SK-N-SH treated with all-trans-retinoic acid at 6 μM for 48 hours (cell line): ENCODE measurements at regions not wholly inside any gene's neighbourhood (a gene's known extent, or its start where the extent isn't known, plus 50 kb on each side); places are given as distances from the start of the nearest gene placed in this dataset.

Source experiments
- ATAC-seq: fragments of 200-7000 bp; cut with Tn5 transposase; 3 replicates; pipeline ENCODE4 v1.9.1; 2020; ENCODE audit warnings: mild to moderate bottlenecking, moderate library complexity
- ARNTL ChIP-seq: fragments of 450-650 bp; formaldehyde crosslinking; IDR thresholded peaks from 2 replicates; pipeline ENCODE4 v1.5.0; 2020; ENCODE audit warnings: low read depth, mild to moderate bottlenecking, moderate library complexity, borderline replicate concordance
- BACH2 ChIP-seq: fragments of 250-450 bp; sonication (Bioruptor Pico); IDR thresholded peaks from 2 replicates; pipeline ENCODE4 v1.9.0; 2021; ENCODE audit warnings: mild to moderate bottlenecking, borderline replicate concordance
- CREB5 ChIP-seq: fragments of 250-450 bp; sonication (Bioruptor Pico); IDR thresholded peaks from 2 replicates; pipeline ENCODE4 v1.5.1; 2020; ENCODE audit warnings: low read depth, mild to moderate bottlenecking, moderate library complexity
- CSRNP3 ChIP-seq: fragments of 250-450 bp; sonication (Bioruptor Pico); IDR thresholded peaks from 2 replicates; pipeline ENCODE4 v1.5.1; 2021; ENCODE audit warnings: mild to moderate bottlenecking, moderate library complexity
- ESRRG ChIP-seq: fragments of 250-450 bp; sonication (Bioruptor Pico); IDR thresholded peaks from 2 replicates; pipeline ENCODE4 v1.6.1; 2021; ENCODE audit warnings: mild to moderate bottlenecking
- ISL1 ChIP-seq: fragments of 250-450 bp; sonication (Bioruptor Pico); IDR thresholded peaks from 2 replicates; pipeline ENCODE4 v2.1.2; 2022; ENCODE audit warnings: mild to moderate bottlenecking, moderate library complexity
- OSR1 ChIP-seq: fragments of 250-450 bp; sonication (Bioruptor Pico); IDR thresholded peaks from 2 replicates; pipeline ENCODE4 v1.8.0; 2022; ENCODE audit warnings: moderate library complexity, mild to moderate bottlenecking, inconsistent platforms
- PATZ1 ChIP-seq: fragments of 250-450 bp; sonication (Bioruptor Pico); IDR thresholded peaks from 2 replicates; pipeline ENCODE4 v1.8.0; 2020; ENCODE audit warnings: mild to moderate bottlenecking, moderate library complexity, borderline replicate concordance
- POU6F1 ChIP-seq: fragments of 250-450 bp; sonication (Bioruptor Pico); IDR thresholded peaks from 2 replicates; pipeline ENCODE4 v1.8.0; 2021; ENCODE audit warnings: low read depth, mild to moderate bottlenecking, moderate library complexity, borderline replicate concordance
- PPARA ChIP-seq: fragments of 250-450 bp; sonication (Bioruptor Pico); IDR thresholded peaks from 2 replicates; pipeline ENCODE4 v1.5.0; 2020; ENCODE audit warnings: mild to moderate bottlenecking, borderline replicate concordance
- RARB ChIP-seq: fragments of 250-450 bp; sonication (Bioruptor Pico); IDR thresholded peaks from 2 replicates; pipeline ENCODE4 v1.8.0; 2021; ENCODE audit warnings: mild to moderate bottlenecking, moderate library complexity
- SNAI2 ChIP-seq: fragments of 250-450 bp; sonication (Bioruptor Pico); IDR thresholded peaks from 2 replicates; pipeline ENCODE4 v1.5.0; 2020; ENCODE audit warnings: mild to moderate bottlenecking, moderate library complexity
- TOX ChIP-seq: fragments of 250-450 bp; sonication (Bioruptor Pico); IDR thresholded peaks from 2 replicates; pipeline ENCODE4 v1.8.0; 2021; ENCODE audit warnings: mild to moderate bottlenecking, moderate library complexity, borderline replicate concordance
- TSHZ2 ChIP-seq: fragments of 250-450 bp; sonication (Bioruptor Pico); IDR thresholded peaks from 2 replicates; pipeline ENCODE4 v1.5.0; 2020; ENCODE audit warnings: mild to moderate bottlenecking, moderate library complexity
- ZC3H10 ChIP-seq: fragments of 250-450 bp; sonication (Bioruptor Pico); IDR thresholded peaks from 2 replicates; pipeline ENCODE4 v1.5.1; 2021; ENCODE audit warnings: mild to moderate bottlenecking, moderate library complexity
- ZFP3 ChIP-seq: fragments of 250-450 bp; sonication (Bioruptor Pico); IDR thresholded peaks from 2 replicates; pipeline ENCODE4 v1.5.0; 2020; ENCODE audit warnings: mild to moderate bottlenecking, moderate library complexity
- ZFP30 ChIP-seq: fragments of 450-650 bp; formaldehyde crosslinking; IDR thresholded peaks from 2 replicates; pipeline ENCODE4 v1.5.0; 2022; ENCODE audit warnings: mild to moderate bottlenecking, moderate library complexity
- ZNF565 ChIP-seq: fragments of 450-650 bp; formaldehyde crosslinking; conservative IDR thresholded peaks from 2 replicates; pipeline ENCODE4 v1.5.0; 2020; ENCODE audit warnings: low read depth, mild to moderate bottlenecking, moderate library complexity
- ZNF70 ChIP-seq: fragments of 450-650 bp; formaldehyde crosslinking; IDR thresholded peaks from 2 replicates; pipeline ENCODE4 v1.5.0; 2020; ENCODE audit warnings: mild to moderate bottlenecking, moderate library complexity

GRCh38 chr1:56215086-56215485, 364.3 kb downstream of the PLPP3 start:
- TF ChIP-seq CREB5 (no peak), RARB (no peak), PPARA (no peak)
- no peak for ATAC-seq

GRCh38 chr1:56213068-56213467, 366.3 kb downstream of the PLPP3 start:
- ATAC-seq = no peak
- TF ChIP-seq ARNTL (no peak), BACH2 (CRISPR knock-in tag) (no peak), ZFP3 (CRISPR knock-in tag) (no peak), ISL1 (CRISPR knock-in tag) (no peak), ZFP30 (CRISPR knock-in tag) (no peak), ZNF565 (CRISPR knock-in tag) (no peak), SNAI2 (CRISPR knock-in tag) (no peak), TSHZ2 (no peak), PPARA (no peak), CSRNP3 (CRISPR knock-in tag) (no peak), OSR1 (no peak)

- TF ChIP-seq PPARA (no peak), BACH2 (CRISPR knock-in tag) (no peak), ZFP30 (CRISPR knock-in tag) (no peak), ZC3H10 (CRISPR knock-in tag) (no peak), TOX (no peak), CSRNP3 (CRISPR knock-in tag) (no peak), ESRRG (CRISPR knock-in tag) (no peak), PATZ1 (CRISPR knock-in tag) (no peak), OSR1 (no peak)
- TF ChIP-seq, all 23 proteins: peak for 0
- no peak for ATAC-seq
Observed at GRCh38 chr1:56212143-56212542, 367.2 kb downstream of the PLPP3 start.

- ATAC-seq = no peak
- TF ChIP-seq CSRNP3 (CRISPR knock-in tag) = no peak
Observed at GRCh38 chr1:56206391-56206790, 373.0 kb downstream of the PLPP3 start.

GRCh38 chr1:56204206-56204605, 375.2 kb downstream of the PLPP3 start:
- ATAC-seq = no peak
- no peak for TF ChIP-seq ISL1 (CRISPR knock-in tag)
- TF ChIP-seq ZFP3 (CRISPR knock-in tag) = no peak
- TF ChIP-seq CREB5 = no peak
- no peak for TF ChIP-seq PPARA
- no peak for TF ChIP-seq ARNTL
- no peak for TF ChIP-seq BACH2 (CRISPR knock-in tag)
- no peak for TF ChIP-seq OSR1
- TF ChIP-seq ZNF70 (CRISPR knock-in tag) = no peak
- no peak for TF ChIP-seq TOX
- no peak for TF ChIP-seq POU6F1 (CRISPR knock-in tag)
